CD4-positive, CD25-positive, alpha-beta regulatory T cell (primary cell): ENCODE measurements at regions not wholly inside any gene's neighbourhood (a gene's known extent, or its start where the extent isn't known, plus 50 kb on each side); places are given as distances from the start of the nearest gene placed in this dataset.

ENCODE experiments used
- ATAC-seq, 2 donors: fragments of 150-1000 bp; cut with Tn5 transposase; one replicate each; pipeline ENCODE4 v1.10.0; 2021; ENCODE audit warnings: low read depth in 2 of 2, moderate number of reproducible peaks in 2 of 2, moderate library complexity in 1 of 2
- DNase-seq, 3 donors: peaks; one replicate each; pipeline versions ENCODE4 v3.0.0 to v3.0.0-alpha.2; 2012 to 2022; ENCODE audit warnings: mixed read lengths in 1 of 3
- H3K27ac ChIP-seq: one replicate; pipeline ENCODE4 v1.7.0; 2013; ENCODE audit warnings: mild to moderate bottlenecking, low read length; ENCODE audit not compliant: insufficient read depth, poor library complexity, severe bottlenecking
- H3K27me3 ChIP-seq: one replicate; pipeline ENCODE4 v1.7.0; 2013; ENCODE audit warnings: low read length; ENCODE audit not compliant: control insufficient read depth, insufficient read depth
- H3K36me3 ChIP-seq: one replicate; pipeline ENCODE4 v1.7.0; 2013; ENCODE audit warnings: mild to moderate bottlenecking, low read length, moderate library complexity; ENCODE audit not compliant: control insufficient read depth, insufficient read depth
- H3K4me1 ChIP-seq: 2 replicates; pipeline ENCODE4 v1.7.0; 2013; ENCODE audit warnings: mild to moderate bottlenecking, low read length; ENCODE audit not compliant: insufficient read depth, control insufficient read depth, poor library complexity, severe bottlenecking
- H3K4me3 ChIP-seq: one replicate; pipeline ENCODE4 v1.7.0; 2013; ENCODE audit warnings: low read depth, mild to moderate bottlenecking, low read length, moderate library complexity
- H3K9me3 ChIP-seq, 2 experiments: 1 replicate in 1 of 2; 2 replicates in 1 of 2; pipeline ENCODE4 v1.7.0; 2013; ENCODE audit warnings: low read length in 2 of 2, mild to moderate bottlenecking in 1 of 2, moderate library complexity in 1 of 2; ENCODE audit not compliant: control insufficient read depth in 2 of 2
- H3K27ac Mint-ChIP-seq, 3 donors: one replicate each; pipeline ENCODE4 v1.8.0; 2020 to 2022; ENCODE audit warnings: mild to moderate bottlenecking in 3 of 3, mixed read lengths in 3 of 3, moderate library complexity in 2 of 3
- H3K27me3 Mint-ChIP-seq: one replicate; pipeline ENCODE4 v1.8.0; 2022; ENCODE audit warnings: mild to moderate bottlenecking, mixed read lengths
- H3K36me3 Mint-ChIP-seq: one replicate; pipeline ENCODE4 v1.8.0; 2020; ENCODE audit warnings: mixed read lengths
- H3K4me1 Mint-ChIP-seq, 4 donors: one replicate each; pipeline ENCODE4 v1.8.0; 2020 to 2022; ENCODE audit warnings: mixed read lengths in 4 of 4, mild to moderate bottlenecking in 1 of 4
- H3K4me3 Mint-ChIP-seq, 4 donors: one replicate each; pipeline ENCODE4 v1.8.0; 2020 to 2022; ENCODE audit warnings: mild to moderate bottlenecking in 4 of 4, mixed read lengths in 4 of 4, moderate library complexity in 3 of 4
- H3K9me3 Mint-ChIP-seq, 7 donors: one replicate each; pipeline ENCODE4 v1.8.0; 2020 to 2022; ENCODE audit warnings: mixed read lengths in 7 of 7, mild to moderate bottlenecking in 3 of 7, moderate library complexity in 2 of 7

GRCh38 chr13:21853779-21854178 is 182.9 kb downstream of the FGF9 start:
- no peaks in the 10 kb centered on the region for H3K4me1 ChIP-seq
- no peaks in the 10 kb centered on the region for H3K9me3 ChIP-seq
- no peaks in the 10 kb centered on the region for H3K36me3 Mint-ChIP-seq
- DNase-seq, result no peak
- H3K4me3 ChIP-seq, result no peak overlapping the region
- peaks cover 4% of the 10 kb centered on the region for H3K27me3 Mint-ChIP-seq
- H3K27ac ChIP-seq, result no peak overlapping the region
- no peaks in the 10 kb centered on the region for H3K36me3 ChIP-seq
- no peak overlapping the region for H3K4me3 Mint-ChIP-seq
- no peak overlapping the region for H3K27ac Mint-ChIP-seq
- H3K27me3 ChIP-seq, result no peaks in the 10 kb centered on the region
- H3K4me1 Mint-ChIP-seq, result peaks cover 0 to 5% (median 2%) of the 10 kb centered on the region in 4 donors
- ATAC-seq, result no peak
- peaks cover 0 to 2% (median 0%) of the 10 kb centered on the region in 7 donors for H3K9me3 Mint-ChIP-seq

- H3K27ac Mint-ChIP-seq, result no peak overlapping the region
- H3K4me1 ChIP-seq, result no peaks in the 10 kb centered on the region
- no peak overlapping the region for H3K27ac ChIP-seq
- H3K27me3 ChIP-seq, result no peaks in the 10 kb centered on the region
- H3K4me3 Mint-ChIP-seq, result no peak overlapping the region
- DNase-seq (no peak), ATAC-seq (no peak)
- H3K9me3 Mint-ChIP-seq, result peaks cover 0 to 14% (median 2%) of the 10 kb centered on the region in 7 donors
- H3K36me3 ChIP-seq, result no peaks in the 10 kb centered on the region
- H3K9me3 ChIP-seq, result no peaks in the 10 kb centered on the region
- H3K36me3 Mint-ChIP-seq, result no peaks in the 10 kb centered on the region
- no peak overlapping the region for H3K4me3 ChIP-seq
- H3K4me1 Mint-ChIP-seq, result no peaks in the 10 kb centered on the region
- no peaks in the 10 kb centered on the region for H3K27me3 Mint-ChIP-seq
Observed at GRCh38 chr13:21868823-21869222, 197.9 kb downstream of the FGF9 start.

- Mint-ChIP-seq H3K4me3 (no peak overlapping the region), H3K36me3 (no peaks in the 10 kb centered on the region), H3K9me3 (peaks cover 0 to 6% (median 0%) of the 10 kb centered on the region in 7 donors), H3K4me1 (no peaks in the 10 kb centered on the region), H3K27ac (no peak overlapping the region), H3K27me3 (no peaks in the 10 kb centered on the region)
- no peaks in the 10 kb centered on the region for H3K9me3 ChIP-seq
- no peak overlapping the region for H3K4me3 ChIP-seq
- H3K27ac ChIP-seq, result no peak overlapping the region
- no peaks in the 10 kb centered on the region for H3K4me1 ChIP-seq
- ATAC-seq (no peak), DNase-seq (no peak)
- H3K27me3 ChIP-seq, result no peaks in the 10 kb centered on the region
- H3K36me3 ChIP-seq, result no peaks in the 10 kb centered on the region
Observed at GRCh38 chr13:21871382-21871781, 200.5 kb downstream of the FGF9 start.

- Histone ChIP-seq H3K9me3 (no peaks in the 10 kb centered on the region), H3K4me1 (no peaks in the 10 kb centered on the region), H3K27ac (no peak overlapping the region), H3K27me3 (no peaks in the 10 kb centered on the region), H3K4me3 (no peak overlapping the region), H3K36me3 (no peaks in the 10 kb centered on the region)
- no peak for ATAC-seq
- no peak for DNase-seq
- Mint-ChIP-seq H3K4me3 (no peak overlapping the region), H3K27me3 (no peaks in the 10 kb centered on the region), H3K36me3 (no peaks in the 10 kb centered on the region), H3K27ac (no peak overlapping the region), H3K9me3 (peaks cover 0 to 2% (median 0%) of the 10 kb centered on the region in 7 donors), H3K4me1 (no peaks in the 10 kb centered on the region)
Observed at GRCh38 chr13:21871919-21872318, 201.0 kb downstream of the FGF9 start.

GRCh38 chr13:21872795-21873194 is 201.9 kb downstream of the FGF9 start:
- Mint-ChIP-seq H3K4me1 (no peaks in the 10 kb centered on the region), H3K36me3 (no peaks in the 10 kb centered on the region), H3K4me3 (no peak overlapping the region), H3K27ac (no peak overlapping the region), H3K9me3 (peaks cover 0 to 2% (median 0%) of the 10 kb centered on the region in 7 donors), H3K27me3 (no peaks in the 10 kb centered on the region)
- Histone ChIP-seq H3K27me3 (no peaks in the 10 kb centered on the region), H3K4me1 (no peaks in the 10 kb centered on the region), H3K9me3 (no peaks in the 10 kb centered on the region), H3K36me3 (no peaks in the 10 kb centered on the region), H3K4me3 (no peak overlapping the region), H3K27ac (no peak overlapping the region)
- ATAC-seq, result no peak
- no peak for DNase-seq

- no peaks in the 10 kb centered on the region for H3K4me1 ChIP-seq
- no peaks in the 10 kb centered on the region for H3K27me3 ChIP-seq
- Mint-ChIP-seq H3K36me3 (no peaks in the 10 kb centered on the region), H3K4me1 (no peaks in the 10 kb centered on the region), H3K9me3 (peaks cover 0 to 4% (median 0%) of the 10 kb centered on the region in 7 donors), H3K4me3 (no peak overlapping the region), H3K27me3 (no peaks in the 10 kb centered on the region), H3K27ac (no peak overlapping the region)
- ATAC-seq (no peak), DNase-seq (no peak)
- no peak overlapping the region for H3K4me3 ChIP-seq
- H3K9me3 ChIP-seq, result no peaks in the 10 kb centered on the region
- no peak overlapping the region for H3K27ac ChIP-seq
- H3K36me3 ChIP-seq, result no peaks in the 10 kb centered on the region
Observed at GRCh38 chr13:21875116-21875515, 204.2 kb downstream of the FGF9 start.

GRCh38 chr13:21879263-21879914 is 208.5 kb downstream of the FGF9 start:
- no peak overlapping the region for H3K27ac ChIP-seq
- H3K4me3 ChIP-seq, result no peak overlapping the region
- Mint-ChIP-seq H3K27me3 (no peaks in the 10 kb centered on the region), H3K4me3 (no peak overlapping the region), H3K36me3 (no peaks in the 10 kb centered on the region), H3K9me3 (peaks cover 0 to 1% (median 0%) of the 10 kb centered on the region in 7 donors), H3K4me1 (no peaks in the 10 kb centered on the region), H3K27ac (no peak overlapping the region)
- DNase-seq (peak in 1 of 3 donors; percentile 1), ATAC-seq (no peak)
- H3K27me3 ChIP-seq, result no peaks in the 10 kb centered on the region
- no peaks in the 10 kb centered on the region for H3K36me3 ChIP-seq
- H3K9me3 ChIP-seq, result no peaks in the 10 kb centered on the region
- no peaks in the 10 kb centered on the region for H3K4me1 ChIP-seq

GRCh38 chr13:21882766-21883165 is 211.9 kb downstream of the FGF9 start:
- no peak for DNase-seq
- H3K27ac Mint-ChIP-seq, result no peak overlapping the region

More at GRCh38 chr13:21882766-21883165, 211.9 kb downstream of the FGF9 start:
- no peaks in the 10 kb centered on the region for H3K36me3 Mint-ChIP-seq
- H3K27ac ChIP-seq, result no peak overlapping the region
- no peaks in the 10 kb centered on the region for H3K27me3 ChIP-seq
- H3K4me3 ChIP-seq, result no peak overlapping the region
- no peaks in the 10 kb centered on the region for H3K4me1 ChIP-seq
- H3K9me3 ChIP-seq, result no peaks in the 10 kb centered on the region
- H3K4me1 Mint-ChIP-seq, result no peaks in the 10 kb centered on the region
- no peak for ATAC-seq
- no peaks in the 10 kb centered on the region for H3K27me3 Mint-ChIP-seq
- peaks cover 0 to 1% (median 0%) of the 10 kb centered on the region in 7 donors for H3K9me3 Mint-ChIP-seq
- no peak overlapping the region for H3K4me3 Mint-ChIP-seq
- H3K36me3 ChIP-seq, result no peaks in the 10 kb centered on the region
